HG02870 (cell line): ENCODE measurements at regions not wholly inside any gene's neighbourhood (a gene's known extent, or its start where the extent isn't known, plus 50 kb on each side); places are given as distances from the start of the nearest gene placed in this dataset.

Experiments
- ATAC-seq: cut with Tn5 transposase; IDR thresholded peaks from one replicate; pipeline ENCODE4 v1.9.1; 2021; ENCODE audit warnings: mild to moderate bottlenecking, moderate library complexity; ENCODE audit not compliant: unreplicated experiment

GRCh38 chr17:68749349-68750207 is 148.4 kb upstream of the FAM20A start:
- no peak for ATAC-seq

- ATAC-seq: no peak
Measured at GRCh38 chr17:68748381-68748780, 147.2 kb upstream of the FAM20A start.

DNA sequence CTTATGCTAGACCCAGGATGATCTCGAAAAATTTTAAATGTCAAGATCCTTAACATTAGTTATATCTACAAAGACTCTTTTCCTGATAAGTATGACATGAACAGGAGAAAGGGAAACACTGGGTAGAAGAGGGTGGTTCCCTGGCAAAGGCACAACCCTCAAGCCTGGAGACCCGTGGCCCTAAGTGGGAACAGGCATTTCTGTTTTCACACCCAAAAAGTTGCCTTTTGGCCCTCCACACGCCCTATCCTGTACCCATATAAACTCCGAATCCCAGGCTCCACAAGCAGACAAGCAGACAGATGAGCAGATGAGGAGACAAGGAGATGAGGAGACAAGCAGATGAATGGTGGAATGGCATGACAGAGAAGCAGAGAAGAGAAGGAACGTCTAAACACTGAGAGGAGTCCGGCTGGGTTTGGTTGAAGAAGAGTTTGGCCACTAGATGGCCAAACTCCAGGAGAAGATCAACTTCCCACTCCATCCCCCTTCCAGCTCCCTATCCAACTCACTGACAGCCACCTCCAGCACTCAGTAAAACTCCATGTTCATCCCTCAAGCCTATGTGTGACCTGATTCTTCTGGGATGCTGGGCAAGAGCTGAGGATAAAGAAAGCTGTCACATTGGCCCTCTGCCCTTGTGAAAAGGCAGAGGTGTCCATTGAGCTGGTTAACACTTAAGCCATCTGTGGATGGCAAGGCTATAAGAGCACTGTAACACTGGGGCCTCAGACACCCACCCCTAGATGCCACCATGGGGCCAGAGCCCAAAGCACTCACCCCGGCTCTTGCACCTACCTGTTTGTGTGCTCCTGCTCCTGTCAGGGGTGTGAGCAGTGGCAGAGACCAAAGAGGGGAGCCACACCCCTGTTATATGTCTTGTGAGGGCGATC is 139.6 kb upstream of the FAM20A start:
- ATAC-seq: no peak

DNA sequence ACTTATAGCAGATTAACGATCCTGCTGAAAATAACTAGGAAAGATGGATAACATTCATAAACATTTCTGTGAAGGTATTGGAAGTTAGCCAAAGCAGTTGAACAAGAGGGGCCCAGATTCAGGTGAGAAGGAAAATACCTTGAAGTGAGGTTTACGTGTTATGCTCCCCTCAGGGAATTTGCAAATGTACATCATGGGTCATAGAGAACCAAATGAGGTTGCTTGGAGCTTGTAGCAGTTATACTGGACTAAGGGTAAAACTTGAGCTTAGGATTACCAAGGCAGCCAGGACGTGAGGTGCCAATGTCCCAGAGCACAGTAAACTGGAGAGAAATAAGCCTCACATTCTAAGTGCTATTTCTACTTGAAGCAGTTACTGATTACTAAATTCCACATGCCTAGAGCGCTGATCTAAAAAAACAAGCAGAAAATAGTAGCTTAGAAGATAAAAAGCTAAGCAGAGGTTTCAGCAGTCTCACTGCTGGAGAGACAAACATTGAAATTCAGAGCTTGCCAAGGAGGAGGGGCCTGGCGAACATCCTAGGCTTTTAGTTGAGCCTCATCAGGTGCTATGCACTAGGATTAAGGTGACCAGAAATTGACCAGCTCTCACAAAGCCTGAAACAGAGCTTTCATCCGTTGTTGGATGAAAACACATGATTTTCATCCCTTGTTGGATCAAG is 136.7 kb upstream of the FAM20A start:
- no peak for ATAC-seq

DNA sequence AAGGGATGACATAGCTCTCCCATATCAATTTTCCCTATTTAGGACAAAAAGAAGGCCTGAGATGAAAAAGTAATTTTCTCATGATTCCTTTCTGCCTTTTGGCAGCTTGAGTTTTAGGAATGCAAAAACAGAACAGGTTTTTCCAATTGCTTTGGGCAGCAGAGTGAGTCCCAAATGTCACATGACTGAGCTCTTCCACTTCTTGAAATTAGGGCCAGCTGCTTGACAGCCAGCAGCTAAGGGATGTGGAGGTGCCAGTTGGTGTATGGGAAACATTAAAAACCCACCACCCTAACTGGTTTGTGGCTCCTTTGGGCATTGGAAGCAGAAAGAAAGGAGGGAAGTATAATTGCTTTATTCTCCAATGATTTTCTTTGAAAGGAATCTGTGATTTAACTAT is 133.8 kb upstream of the FAM20A start:
- ATAC-seq: no peak

DNA sequence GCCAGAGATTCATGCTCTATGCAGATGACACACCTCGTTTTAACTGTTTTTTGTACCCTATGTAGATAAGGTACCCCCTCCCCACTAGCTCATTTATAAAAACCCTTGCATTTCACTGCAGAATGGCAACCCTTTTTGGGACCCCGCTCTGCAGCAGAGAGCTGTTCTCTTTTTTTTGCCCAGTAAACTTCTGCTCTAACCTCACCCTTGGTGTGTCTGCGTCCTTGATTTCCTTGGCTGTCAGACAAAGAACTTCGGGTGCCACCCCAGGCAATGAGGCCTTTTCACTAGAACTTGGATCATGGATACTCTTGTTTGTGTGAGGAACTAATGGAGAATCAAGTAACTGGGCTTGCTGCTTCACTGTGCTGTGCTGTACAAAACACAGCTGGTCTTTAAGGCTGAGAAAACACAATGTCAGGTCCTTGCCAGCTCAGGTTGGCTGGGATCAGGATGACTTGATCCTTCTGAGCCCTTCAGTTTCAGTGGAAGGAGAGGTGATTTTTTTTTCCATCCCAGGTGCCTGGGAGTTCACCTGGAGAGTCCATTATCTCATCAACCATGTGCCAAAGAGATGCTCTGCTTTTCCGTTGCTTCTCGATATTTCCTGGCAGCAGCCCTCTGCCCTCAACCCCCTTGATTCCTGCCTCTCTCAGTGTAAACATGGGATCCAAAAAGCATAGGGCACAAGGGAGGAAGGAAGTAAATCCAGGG is 133.2 kb upstream of the FAM20A start:
- no peak for ATAC-seq

GRCh38 chr17:68733241-68734176 is 132.3 kb upstream of the FAM20A start:
- no peak for ATAC-seq

- ATAC-seq: no peak
Measured at GRCh38 chr17:68732301-68732749, 131.2 kb upstream of the FAM20A start.

GRCh38 chr17:68731465-68731864 is 130.3 kb upstream of the FAM20A start:
- no peak for ATAC-seq

DNA sequence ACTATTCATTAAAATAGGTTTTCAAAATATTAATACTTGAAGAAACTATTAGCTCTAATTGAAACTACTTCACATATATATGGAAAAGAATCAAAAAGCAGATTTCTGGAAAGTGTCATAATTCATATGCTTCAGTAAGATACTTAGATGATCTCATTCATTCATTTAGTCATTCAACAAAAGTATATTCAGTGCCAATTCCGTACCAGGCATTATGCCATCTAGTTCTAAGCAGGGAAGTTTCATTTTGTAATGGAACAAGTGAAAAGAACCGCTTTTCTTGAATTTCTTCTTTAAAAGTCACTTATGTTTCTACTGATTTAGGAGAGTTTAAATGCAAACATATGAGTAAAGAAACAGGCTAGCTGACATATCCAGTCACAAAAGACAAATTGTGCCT is 118.3 kb upstream of the FAM20A start:
- no peak for ATAC-seq

DNA sequence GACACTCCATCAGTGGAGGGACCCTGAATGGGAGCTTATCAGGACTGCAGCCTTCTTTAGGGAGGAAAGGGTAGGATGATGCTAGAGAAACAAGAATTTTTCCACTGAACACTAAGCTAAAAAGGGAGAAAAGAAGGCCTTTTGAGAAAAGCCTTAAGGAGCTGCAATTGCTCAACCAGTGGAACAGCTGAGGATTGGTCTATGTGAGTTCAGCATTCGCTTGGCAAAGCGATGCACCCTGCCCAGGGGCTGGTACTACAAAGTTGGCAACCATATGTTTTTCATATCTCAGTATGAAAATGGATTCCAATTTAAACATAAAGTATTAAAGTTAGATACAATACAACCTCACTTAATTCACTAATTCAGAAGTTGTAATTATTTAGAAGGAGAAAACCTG is 117.8 kb upstream of the FAM20A start:
- ATAC-seq: no peak

GRCh38 chr17:68718465-68718864 is 117.3 kb upstream of the FAM20A start:
- no peak for ATAC-seq

DNA sequence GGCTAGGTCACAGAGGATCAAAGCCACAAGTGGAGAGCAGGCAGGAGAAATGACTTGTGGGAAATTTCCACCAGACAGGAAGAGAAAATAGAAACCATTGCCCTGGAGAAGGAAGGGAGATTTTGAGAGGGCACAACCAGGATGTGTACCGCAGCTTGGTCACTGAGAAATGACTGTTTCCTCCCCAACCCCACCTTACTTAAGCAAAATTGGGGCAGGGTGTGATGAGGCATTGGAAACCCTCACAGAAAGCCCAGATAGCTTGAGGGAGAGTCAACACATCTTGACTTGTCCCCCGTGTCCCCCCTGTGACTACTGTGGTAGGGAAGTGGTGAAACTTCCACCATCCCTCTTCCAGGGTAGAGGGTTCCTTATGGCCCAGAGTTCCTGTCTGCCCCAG is 113.5 kb upstream of the FAM20A start:
- no peak for ATAC-seq

GRCh38 chr17:68711858-68712257 is 110.7 kb upstream of the FAM20A start:
- ATAC-seq: no peak

DNA sequence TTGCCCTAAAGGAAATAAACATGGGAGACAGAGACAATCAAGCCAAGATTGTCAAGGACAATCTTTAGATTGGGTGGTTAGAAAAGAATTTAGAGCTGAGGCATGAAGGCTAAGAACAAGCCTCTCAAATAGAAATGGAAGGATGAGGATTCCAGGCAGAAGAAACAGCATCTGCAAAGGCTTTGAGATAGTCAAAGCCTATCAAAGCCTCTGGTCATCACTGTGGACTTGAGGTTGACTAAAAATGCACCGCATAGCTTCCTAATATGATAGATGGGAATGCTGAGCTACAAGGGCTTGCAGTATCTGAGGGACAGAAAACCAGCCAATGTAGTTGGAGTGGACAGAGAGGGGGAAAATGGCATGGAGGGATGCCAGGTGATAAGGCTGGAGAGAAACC is 109.8 kb upstream of the FAM20A start:
- no peak for ATAC-seq

DNA sequence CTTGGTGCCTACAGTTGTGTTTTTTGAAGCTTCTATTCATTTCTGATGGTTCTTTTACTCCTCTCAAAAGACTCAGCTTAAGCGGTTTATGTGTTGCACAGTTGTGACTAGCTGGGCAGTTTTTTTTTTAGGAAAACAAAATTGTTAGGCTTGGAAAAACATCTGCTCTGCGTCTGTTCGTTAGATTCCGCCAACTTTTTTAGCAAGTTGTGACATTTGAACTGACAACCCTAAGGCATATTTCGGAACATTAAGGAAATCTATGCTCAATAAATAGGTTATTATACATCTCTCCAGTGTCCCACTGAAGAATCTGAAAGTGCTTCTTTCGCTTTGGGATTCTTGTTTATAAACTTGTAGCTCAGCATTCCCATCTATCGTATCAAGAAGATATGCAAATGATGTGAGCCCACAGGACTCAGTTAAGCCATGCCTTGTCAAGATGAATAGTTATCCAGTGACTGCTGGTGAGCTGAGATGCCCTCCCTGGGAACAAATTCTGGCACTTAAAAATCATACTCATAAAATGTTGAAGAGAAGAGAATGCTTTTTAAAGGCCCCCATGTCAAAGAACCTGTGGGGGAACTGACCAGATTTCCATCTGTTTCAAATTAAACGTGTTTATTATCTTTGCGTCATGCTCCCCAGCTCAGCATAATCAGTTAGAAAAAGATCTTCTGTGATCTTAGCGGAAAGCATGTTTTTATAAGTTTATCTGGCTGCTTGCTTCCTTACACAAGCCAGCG is 109.0 kb upstream of the FAM20A start:
- no peak for ATAC-seq

DNA sequence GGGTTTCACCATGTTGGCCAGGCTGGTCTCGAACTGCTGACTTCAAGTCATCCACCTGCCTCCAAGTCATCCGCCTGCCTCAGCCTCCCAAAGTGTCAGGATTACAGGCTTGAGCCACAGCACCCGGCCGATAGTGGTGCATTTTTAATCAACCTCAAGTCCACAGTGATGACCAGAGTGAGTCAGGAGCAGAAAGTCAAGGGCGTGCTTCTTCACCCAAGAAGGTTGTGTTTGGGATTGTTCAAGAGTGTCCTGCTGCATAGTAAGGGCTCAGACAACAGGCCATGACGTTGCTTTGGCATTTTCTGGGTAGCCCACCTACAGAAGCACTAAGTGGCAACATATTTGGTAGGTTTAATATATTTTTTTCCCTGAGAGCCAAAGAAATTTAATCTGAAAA is 108.3 kb upstream of the FAM20A start:
- ATAC-seq: no peak

- ATAC-seq: no peak
Measured at GRCh38 chr17:68707031-68707430, 105.9 kb upstream of the FAM20A start.

- ATAC-seq: no peak
Measured at GRCh38 chr17:68706356-68706920, 105.3 kb upstream of the FAM20A start.
